ENCODE measurements at regions not wholly inside any gene's neighbourhood (a gene's known extent, or its start where the extent isn't known, plus 50 kb on each side); places are given as distances from the start of the nearest gene placed in this dataset.

- TF ChIP-seq NFRKB (IDR thresholded peaks at IDR 0.05) (no peak), LEF1 (IDR thresholded peaks at IDR 0.05; ENCODE audit: borderline replicate concordance) (no peak), SP1 (IDR thresholded peaks at IDR 0.05) (no peak), FOXA1 (IDR thresholded peaks at IDR 0.05) (no peak), TARDBP (IDR thresholded peaks at IDR 0.05) (no peak)
Observed at GRCh38 chr5:97550818-97551217, 367.8 kb upstream of the RIOK2 start.
